HPDE6-E6E7 (cell line): ENCODE measurements at regions not wholly inside any gene's neighbourhood (a gene's known extent, or its start where the extent isn't known, plus 50 kb on each side); places are given as distances from the start of the nearest gene placed in this dataset.
"Not testable (repeated sequence)": the region's sequence is repeated elsewhere in the genome, so short reads cannot be mapped to it uniquely, and the experiment has no call there.

ENCODE experiments used
- DNase-seq: peaks from one replicate; pipeline ENCODE4 v3.0.0; 2011; ENCODE audit warnings: missing footprints; ENCODE audit errors: extremely low spot score

DNA sequence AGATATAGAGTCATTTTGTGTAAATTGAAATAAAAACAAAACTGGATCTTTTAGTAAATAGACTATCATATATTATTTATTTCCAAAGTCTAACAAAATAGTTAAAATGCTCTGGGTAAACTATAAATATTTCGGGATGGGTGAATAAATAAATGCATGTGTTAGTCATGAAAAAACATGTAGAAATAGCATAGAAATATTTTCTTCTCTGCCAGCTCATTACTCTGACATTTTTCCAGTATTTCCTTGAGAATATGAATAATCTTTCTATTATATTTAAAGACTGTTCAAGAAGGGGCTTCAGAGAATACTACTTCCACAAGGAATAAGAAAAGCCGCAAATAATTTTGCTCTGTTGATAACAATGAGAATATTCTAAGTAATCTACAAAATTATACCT, 880.4 kb downstream of the TRIB2 start:
- no peak for DNase-seq

- DNase-seq = no peak
Measured at GRCh38 chr2:13601506-13601905, 884.8 kb downstream of the TRIB2 start.

DNA sequence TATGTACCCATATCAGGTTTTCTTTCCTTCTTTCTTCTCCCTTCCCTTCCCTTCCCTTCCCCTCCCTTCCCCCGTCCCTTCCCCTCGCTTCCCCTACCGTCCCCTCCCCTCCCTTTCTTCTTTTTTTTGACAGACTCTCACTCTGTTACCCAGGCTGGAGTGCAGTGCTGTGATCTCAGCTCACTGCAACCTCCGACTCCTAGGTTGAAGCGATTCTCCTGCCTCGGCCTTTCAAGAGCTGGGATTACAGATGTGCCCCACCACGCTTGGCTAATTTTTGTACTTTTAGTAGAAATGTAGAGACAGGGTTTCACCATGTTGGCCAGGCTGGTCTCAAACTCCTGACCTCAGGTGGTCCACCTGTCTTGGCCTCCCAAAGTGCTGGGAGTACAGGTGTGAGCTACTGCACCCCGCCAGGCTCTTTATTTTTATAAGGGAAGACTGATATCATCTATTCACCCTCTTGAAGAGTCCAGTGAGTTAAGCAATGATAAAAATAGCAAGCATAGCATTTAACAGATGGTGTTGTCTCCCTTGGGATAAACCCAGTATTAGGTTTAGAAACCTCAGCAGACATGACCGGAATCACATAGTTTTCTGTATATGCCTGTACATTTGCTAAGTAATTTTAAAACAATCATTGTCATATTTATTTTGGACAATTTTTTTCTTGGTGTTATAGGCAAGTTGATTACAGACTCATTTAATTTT, 888.4 kb downstream of the TRIB2 start:
- no peak for DNase-seq

DNA sequence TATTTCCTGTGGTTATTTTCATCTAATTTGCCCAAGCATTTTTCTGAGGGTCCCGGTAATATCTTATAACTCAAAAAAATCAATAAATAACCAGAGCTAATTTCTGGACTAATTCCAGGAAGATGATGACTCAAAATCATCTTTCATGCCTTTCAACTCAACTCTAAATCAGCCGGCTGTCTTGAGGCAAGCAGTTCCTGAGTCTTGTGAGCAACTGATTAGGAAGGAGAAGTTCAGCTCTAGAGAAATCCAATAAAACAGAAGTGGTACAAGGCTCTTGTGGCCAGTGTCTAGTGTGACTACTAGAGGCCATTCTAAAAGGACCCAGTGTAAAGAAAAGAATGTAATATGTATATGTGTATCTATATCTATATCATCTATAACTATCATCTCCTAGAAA, 890.4 kb downstream of the TRIB2 start:
- DNase-seq = no peak

DNA sequence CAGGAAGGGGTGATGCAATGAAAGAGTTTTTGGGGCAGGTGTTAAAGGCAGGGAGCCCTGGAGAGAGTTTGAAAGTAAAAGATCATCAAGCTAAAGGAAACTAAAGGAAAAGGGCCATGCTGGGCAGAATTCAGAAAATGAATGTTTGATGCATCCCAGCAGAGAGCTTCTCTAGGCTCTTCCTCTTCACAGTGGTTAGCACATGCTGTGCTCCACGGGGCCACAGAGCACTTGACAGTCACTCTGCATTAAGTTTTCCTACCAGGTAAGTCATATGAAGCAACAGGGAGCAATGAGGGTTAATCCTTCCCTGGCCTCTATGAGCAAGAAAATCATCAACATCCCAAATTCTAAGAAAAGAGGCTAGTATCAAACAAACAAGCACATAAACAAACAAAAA, 895.2 kb downstream of the TRIB2 start:
- DNase-seq = no peak

DNA sequence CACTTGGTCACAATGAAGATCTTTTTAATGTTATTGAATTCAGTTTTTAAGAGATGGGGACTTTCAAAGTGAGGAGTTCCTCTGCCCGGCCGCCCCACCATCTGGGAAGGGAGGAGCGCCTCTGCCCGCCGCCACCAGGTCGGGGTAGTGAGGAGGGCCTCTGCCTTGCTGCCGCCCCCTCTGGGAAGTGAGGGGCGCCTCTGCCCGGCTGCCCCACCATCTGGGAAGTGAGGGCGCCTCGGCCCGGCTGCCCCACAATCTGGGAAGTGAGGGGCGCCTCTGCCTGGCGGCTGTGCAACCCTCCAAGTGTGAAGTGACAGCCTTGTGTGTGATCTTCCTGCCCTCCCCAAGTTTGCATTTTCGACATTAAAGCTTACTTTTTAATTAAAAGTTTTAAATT, 899.3 kb downstream of the TRIB2 start:
- DNase-seq = no peak

DNA sequence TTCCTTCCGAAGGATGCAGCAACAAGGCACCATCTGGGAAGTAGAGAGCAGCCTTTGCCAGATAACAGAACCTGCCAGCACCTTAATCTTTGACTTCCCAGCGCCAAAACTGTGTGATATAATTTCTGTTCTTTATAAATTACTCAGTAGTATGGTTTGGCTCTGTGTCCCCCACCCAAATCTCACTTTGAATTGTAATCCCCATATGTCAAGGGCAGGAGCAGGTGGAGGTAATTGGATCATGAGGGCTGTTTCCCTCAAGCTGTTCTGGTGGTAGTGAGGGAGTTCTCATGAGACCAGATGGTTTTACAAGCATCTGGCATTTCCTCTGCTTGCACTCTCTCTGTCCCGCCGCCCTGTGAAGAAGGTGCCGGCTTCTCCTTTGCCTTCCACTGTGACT, 899.9 kb downstream of the TRIB2 start:
- DNase-seq = no peak

DNA sequence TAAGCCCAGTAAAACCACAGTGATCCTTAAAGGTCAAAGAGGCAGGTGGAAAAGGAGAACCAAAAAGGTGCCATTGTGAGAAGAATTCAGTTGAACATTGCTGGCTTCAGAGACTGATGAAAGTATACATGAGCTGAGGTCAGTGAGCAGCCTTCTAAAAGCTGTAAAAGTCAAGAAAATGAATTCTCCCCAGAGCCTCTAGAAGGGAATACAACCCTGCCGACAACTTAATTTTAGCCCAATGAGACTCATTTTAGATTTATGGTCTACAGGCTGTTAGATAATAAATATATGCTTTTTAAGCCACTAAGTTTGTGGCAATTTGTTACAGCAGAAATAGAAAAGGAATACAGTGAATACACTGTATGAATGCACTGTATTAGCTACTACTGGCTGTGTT, 911.4 kb downstream of the TRIB2 start:
- DNase-seq = no peak

GRCh38 chr2:13638181-13638580, 921.4 kb downstream of the TRIB2 start:
- peak; percentile 32 for DNase-seq

DNA sequence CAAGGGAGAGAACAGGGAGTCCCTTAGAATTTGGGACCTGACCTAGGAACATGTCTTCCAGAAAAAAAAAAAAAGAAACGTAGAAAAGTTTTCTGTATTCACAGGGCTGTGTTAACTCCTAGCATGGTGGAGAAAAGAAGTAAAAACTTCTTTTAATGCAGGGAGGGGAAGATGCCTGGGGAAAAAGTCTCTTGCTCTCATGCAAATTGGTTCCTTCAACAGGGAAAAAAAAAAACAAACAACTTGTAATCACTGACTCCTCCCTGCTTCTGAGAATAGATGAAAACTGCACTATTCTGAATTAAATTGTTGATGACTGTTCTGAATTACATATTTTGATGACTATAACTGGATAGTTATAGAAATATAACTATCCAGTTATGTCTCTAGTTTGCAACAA, 933.2 kb downstream of the TRIB2 start:
- DNase-seq = no peak

DNA sequence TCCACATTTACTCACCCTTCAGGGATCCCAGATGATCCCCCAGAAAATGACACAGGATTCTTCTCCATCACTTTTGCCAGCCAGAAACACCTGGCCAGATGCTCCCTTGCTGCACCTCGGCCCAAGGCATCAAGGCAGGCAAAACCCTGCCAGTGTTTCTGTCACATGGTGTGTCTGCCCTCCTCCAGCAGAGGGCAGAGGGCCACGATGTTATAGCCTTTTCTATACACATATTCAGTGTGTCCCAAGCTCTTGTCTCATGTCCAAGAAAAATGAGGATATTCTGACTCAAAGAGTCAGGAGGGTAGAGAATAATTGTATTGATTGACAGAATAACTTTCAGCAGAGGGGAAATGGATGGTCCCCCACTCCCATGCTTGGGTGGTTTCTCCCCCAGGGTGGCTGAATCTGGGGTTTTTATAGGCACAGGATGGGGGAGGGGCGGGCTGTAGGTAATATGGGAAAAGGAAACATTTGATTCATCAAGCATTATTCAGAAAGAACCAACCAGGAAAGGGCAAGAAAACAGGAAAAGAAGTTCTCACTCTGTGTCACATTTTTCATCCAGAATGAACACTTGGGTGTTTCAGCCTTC, 933.9 kb downstream of the TRIB2 start:
- DNase-seq = no peak

DNA sequence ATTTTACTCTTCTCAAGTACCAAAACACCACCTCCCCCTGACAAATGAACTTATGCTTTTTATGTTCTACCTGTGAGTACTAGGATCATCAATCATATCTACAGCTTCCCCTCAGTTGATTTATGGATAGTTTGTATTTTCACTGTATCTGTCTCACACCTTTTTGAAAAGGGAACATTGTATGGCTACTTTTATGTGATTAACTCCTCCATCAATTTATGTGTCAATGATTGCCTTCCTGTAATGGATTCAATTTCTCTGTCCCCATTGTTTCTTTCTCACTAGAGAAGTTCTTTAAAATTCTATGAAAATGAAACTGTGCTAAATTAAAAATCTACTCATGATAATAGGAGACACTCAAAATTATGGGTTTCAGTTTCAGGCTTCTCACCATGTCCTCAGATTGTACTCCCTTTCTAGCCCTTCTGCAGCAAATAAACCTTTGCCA, 935.0 kb downstream of the TRIB2 start:
- no peak for DNase-seq

- peak; percentile 74 for DNase-seq
Measured at GRCh38 chr2:13652531-13653313, 936.0 kb downstream of the TRIB2 start.

DNA sequence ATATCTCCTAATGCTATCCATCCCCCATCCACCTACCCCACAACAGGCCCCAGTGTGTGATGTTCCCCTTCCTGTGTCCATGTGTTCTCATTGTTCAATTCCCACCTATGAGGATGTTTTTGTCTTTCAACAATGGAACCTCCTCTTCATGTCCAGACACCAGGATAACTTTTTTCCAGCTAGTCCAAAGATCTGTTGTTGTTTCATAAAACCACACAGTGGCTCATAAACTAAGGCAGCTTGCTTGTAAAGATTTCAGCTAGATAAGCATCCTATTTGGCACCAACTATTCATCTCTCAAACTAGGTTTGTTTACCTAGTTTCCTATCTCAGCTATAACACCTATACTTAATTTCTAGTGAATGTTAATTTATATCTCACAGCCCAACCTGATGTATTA, 937.7 kb downstream of the TRIB2 start:
- no peak for DNase-seq

- DNase-seq = no peak
Measured at GRCh38 chr2:13660231-13660630, 943.5 kb downstream of the TRIB2 start.

GRCh38 chr2:13662055-13662454, 945.3 kb downstream of the TRIB2 start:
- no peak for DNase-seq

DNA sequence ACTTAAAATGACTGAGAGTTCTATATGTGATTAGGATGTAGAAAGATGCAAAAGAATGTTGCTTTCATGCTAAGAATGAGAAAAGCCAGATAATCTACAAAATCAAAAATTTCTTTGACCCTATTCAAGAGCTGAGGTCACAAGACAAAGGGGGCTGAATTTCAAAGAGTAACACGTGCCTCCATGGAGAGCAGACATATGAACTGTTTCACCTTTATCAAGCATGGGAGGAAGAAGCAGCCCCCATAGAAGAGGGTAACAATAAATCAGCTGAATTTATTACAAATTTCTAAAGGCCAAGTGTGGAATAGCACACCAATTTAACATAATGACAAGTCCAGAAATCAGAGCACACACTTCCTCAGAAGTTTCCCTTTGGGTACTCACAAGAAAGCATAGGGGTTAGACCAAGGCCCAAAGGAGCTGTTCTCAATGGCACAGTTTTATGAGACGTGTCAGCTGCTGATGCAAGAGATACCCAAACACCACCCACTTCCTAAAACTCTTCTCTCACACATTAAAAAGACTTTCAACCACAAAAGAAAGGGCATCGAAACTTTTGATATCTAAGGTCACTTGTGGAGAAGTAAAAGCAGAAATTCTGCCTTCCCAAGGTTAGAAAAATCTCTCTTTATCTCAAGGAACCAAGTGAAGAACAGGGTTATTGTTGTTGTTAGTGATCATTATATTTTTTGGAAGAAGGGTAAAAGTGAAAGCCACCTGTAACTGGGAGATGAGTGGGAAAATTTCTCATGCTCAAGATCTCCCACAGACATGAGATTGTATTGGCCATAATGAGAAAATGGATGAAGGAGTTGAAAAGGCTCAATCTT, 950.1 kb downstream of the TRIB2 start:
- no peak for DNase-seq

DNA sequence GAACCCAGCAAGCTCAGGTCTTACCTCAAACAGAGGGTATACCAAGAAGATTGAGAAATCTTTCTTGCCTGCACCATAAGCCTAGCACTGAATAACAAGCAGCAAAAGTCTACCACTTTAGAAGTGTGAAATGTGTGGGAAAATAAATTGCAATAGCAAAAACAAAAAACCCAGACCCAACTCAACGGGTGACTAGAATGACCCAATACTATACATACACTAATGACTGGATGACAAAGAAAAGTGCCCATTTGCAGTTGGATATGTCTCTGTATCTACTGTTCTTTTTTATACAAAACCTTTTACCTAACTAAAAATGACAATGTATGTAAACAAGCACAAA, 950.6 kb downstream of the TRIB2 start:
- DNase-seq = no peak

- DNase-seq = no peak
Measured at GRCh38 chr2:13669607-13670006, 952.9 kb downstream of the TRIB2 start.

GRCh38 chr2:13673821-13674220, 957.1 kb downstream of the TRIB2 start:
- DNase-seq = not testable (repeated sequence)

GRCh38 chr2:13676269-13676668, 956.2 kb upstream of the LRATD1 start:
- DNase-seq = no peak

DNA sequence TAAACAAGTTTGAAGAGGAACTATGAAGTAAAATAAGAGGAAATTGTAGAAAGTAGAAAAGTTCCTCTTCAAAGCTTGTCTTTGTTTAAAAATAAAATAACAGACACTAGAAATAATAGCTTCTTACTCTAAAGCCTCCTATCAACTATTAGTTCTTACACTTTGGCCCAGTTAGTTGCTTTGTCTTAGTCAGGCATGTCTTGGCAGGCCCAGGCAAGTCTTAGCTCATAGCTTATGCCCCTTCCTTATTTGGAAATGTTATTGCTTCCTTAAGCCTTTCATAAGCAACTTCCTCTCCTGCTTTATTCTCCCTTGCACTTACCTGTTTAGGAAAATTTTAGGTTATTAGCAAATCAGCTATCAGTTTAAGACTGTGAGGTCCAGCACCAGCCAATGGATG, 950.6 kb upstream of the LRATD1 start:
- DNase-seq = no peak
